ENCODE measurements at regions not wholly inside any gene's neighbourhood (a gene's known extent, or its start where the extent isn't known, plus 50 kb on each side); places are given as distances from the start of the nearest gene placed in this dataset.

DNA sequence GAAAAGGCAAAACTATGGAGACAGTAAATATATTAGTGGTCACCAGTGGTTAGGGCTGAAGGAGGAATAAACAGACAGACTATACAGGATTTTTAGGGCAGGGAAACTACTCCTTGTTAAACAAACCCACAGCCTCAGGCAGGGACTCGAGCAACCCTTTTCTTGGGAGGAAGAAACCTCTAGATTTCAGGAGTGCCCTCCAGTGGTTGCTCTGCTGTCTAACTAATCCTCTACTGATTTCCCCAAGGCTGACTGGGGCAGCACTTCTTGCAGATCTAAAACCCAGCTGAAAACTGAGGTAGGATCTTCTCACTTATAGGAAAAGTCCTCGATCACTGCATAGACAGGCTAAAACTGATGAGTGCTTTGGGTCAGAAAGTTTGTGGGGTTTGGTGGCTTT lies 176.8 kb downstream of the ISOC1 start:
- TF ChIP-seq, protein P1, sequence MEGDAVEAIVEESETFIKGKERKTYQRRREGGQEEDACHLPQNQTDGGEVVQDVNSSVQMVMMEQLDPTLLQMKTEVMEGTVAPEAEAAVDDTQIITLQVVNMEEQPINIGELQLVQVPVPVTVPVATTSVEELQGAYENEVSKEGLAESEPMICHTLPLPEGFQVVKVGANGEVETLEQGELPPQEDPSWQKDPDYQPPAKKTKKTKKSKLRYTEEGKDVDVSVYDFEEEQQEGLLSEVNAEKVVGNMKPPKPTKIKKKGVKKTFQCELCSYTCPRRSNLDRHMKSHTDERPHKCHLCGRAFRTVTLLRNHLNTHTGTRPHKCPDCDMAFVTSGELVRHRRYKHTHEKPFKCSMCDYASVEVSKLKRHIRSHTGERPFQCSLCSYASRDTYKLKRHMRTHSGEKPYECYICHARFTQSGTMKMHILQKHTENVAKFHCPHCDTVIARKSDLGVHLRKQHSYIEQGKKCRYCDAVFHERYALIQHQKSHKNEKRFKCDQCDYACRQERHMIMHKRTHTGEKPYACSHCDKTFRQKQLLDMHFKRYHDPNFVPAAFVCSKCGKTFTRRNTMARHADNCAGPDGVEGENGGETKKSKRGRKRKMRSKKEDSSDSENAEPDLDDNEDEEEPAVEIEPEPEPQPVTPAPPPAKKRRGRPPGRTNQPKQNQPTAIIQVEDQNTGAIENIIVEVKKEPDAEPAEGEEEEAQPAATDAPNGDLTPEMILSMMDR (conservative IDR thresholded peaks at IDR 0.05): 0 out of 2 replicates have a peak, but pooled peaks have one; percentile 25
- TF ChIP-seq EZH2 (IDR thresholded peaks at IDR 0.05; ENCODE audit: low read depth): no peak

All from PC-9 (cell line).